HuH-7 (cell line): ENCODE measurements at regions not wholly inside any gene's neighbourhood (a gene's known extent, or its start where the extent isn't known, plus 50 kb on each side); places are given as distances from the start of the nearest gene placed in this dataset.
"Not testable (repeated sequence)": the region's sequence is repeated elsewhere in the genome, so short reads cannot be mapped to it uniquely, and the experiment has no call there.

Experiments
- DNase-seq: peaks from one replicate; pipeline ENCODE4 v3.0.0; 2011; ENCODE audit warnings: low spot score

- DNase-seq, result no peak
These were observed 82.1 kb upstream of the PPP2R2D start for GRCh38 chr10:131818510-131819234.

- DNase-seq, result no peak
These were observed 81.4 kb upstream of the PPP2R2D start for GRCh38 chr10:131819241-131820072.

DNA sequence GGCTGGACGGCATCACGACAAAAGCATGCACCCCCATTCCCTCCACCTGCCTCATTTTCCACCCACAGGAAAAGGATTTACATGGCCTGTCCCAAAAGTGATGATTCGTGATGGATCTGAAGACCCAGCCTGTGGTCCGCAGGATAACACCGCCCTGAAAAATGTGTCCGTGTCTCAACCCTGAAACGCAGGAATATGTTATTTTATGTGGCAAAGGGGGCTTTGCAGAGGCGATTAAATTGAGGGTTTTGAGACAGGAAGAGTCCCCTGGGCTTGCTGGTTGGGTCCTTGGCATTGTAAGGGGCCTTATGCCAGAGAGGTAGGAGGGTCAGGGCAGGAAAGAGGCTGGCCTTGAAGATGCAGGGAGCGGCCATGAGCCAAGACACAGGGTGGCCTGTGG lies 80.2 kb upstream of the PPP2R2D start:
- no peak for DNase-seq

GRCh38 chr10:131821378-131822012 lies 79.3 kb upstream of the PPP2R2D start:
- no peak for DNase-seq

DNA sequence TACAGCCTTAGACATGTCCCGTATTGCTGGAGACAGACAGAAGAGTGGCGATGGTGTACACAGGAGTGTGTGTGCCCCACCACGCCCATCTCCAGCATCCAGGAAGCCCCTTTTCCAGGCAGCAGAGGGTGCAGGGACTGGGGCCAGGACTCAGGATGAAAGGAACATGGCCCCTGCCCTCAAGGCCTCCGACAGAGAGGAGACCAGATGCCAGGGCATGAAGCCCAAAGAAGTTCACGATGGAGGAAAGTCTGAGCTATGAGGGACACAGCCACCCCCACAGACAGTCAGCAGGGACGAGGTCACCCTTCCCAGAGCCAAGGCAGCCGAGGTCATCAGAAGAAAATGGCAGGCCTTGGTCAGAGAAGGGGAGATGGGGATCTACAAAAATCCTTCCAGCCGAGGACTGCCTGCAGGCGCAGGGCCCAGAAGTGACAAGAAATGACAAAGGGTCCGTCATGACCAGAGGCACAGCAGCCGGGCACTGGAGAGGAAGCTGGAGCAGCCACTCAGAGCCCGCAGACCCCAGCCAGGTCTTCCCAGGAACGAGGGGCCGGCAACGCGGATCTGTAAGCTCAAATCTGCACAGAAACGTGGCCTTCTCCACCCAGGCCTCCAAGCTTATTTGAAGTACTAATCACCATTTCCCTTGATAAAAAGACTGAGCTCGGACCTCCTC lies 78.7 kb upstream of the PPP2R2D start:
- no peak for DNase-seq

- no peak for DNase-seq
These were observed 78.0 kb upstream of the PPP2R2D start for GRCh38 chr10:131822692-131823245.

DNA sequence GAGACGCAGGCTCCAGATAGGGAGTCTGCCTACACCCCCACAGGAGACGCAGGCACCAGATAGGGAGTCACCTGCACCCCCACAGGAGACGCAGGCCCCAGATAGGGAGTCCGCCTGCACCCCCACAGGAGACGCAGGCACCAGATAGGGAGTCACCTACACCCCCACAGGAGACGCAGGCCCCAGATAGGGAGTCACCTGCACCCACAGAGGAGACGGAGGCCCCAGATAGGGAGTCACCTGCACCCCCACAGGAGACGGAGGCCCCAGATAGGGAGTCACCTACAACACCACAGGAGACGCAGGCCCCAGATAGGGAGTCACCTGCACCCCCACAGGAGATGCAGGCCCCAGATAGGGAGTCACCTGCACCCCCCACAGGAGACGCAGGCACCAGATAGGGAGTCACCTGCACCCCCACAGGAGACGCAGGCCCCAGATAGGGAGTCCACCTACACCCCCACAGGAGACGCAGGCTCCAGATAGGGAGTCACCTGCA lies 77.2 kb upstream of the PPP2R2D start:
- DNase-seq, result not testable (repeated sequence)

DNA sequence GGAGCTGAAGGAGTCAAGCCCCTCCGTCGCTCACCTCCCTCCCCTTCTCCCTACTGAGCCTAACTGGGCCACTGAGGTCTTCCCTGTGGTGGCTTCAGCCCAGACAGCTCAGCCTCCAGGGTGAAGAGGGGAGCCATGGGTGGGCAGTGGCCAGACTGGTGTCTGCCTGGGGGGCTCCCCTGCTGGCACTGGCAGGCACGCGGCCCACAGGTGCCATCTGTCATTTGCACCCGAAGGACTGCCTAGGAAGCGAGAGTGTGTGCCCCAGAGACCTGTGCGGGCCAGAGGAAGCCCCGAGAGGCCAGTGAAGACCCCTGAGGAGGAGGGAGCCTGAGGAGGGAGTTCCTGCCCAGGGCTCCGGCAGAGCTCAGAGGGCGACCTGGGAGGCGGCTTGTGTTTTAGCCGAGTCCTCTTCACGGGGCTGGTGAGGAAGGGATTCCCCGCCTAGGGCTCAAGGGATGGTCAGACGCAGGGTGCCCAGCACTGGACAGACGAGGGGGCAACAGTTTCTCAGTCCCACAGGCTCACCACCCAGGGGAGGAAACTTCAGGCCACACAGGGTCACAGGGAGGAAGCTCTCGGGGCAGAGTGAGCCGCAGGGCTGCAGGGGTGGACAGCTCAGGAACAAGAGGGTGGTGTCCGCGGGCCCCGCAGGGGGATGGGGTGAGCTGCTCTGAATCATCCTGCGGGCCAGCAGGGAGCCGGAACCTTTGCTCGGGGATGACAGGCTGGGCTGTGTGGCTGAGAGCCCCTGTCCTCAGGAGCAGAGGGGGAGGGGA lies 76.2 kb upstream of the PPP2R2D start:
- no peak for DNase-seq

- DNase-seq, result no peak
These were observed 75.5 kb upstream of the PPP2R2D start for GRCh38 chr10:131825150-131825848.

DNA sequence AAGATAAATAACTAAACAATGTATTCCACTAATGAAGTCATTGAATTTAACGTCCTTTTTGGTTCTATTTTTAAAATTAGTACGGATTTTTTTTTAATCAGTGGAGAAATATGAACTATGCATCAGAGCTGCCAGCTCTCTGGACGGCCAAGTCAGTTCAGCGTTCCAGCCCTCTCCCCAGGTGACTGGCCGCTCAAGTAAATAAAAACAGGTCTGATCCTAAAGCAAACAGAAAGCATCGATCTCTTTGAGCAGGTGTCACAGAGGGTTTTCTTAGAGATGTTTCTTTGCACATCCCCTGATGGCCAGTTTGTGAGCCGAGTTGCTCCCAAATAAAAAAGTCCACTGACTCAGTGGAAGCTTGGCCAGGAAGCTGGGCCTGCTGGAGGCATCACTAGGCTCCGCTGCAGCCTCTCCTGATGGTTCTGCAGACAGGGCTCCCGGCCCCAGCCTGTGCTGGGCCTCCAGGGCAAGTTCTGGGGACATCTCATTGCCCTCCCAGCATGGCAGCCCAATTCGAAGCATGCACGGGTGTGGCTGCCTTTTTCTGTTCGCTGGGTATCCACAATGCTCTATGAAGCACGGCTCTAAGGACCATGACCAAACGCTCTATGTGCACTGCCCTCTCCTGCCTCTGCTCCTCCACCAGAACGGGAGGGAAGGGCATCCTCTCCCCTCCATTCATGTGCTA lies 74.7 kb upstream of the PPP2R2D start:
- DNase-seq, result no peak

DNA sequence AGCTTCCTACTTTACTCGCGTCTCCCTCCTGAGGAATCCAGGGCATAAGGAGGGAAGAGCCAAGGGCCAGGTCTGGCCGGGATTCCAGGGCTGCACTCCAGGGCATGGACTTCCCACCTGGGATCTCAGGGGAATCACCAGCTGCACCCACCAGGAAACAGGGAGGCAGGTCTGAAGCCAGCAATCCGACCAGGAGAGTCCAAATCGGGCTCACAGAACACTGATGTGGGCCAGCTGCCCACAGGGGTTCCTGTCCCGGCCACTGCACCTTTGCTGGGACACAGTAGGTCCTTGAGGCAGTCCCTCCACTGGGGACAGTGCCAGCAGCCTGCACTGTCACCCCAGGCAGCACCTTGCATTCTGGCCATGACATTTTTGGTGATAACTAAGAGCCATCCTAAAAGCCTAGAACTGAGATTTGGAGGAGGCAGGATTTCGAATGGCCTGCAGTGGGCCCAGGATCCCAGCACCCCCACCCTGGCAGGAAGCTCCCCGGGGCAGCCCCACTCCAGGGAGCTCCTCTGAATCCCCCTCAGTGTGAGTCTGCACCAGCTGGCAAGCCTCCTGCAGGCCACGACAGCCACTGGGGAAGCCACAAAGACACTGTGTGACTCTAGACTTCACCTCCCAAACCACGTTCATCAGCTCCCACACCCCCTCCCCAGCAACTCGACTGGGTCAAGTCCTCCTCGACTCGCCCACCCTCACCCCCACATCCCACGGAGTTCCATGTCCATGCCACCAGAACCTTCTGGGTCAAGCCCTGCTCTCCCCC lies 71.5 kb upstream of the PPP2R2D start:
- no peak for DNase-seq

DNA sequence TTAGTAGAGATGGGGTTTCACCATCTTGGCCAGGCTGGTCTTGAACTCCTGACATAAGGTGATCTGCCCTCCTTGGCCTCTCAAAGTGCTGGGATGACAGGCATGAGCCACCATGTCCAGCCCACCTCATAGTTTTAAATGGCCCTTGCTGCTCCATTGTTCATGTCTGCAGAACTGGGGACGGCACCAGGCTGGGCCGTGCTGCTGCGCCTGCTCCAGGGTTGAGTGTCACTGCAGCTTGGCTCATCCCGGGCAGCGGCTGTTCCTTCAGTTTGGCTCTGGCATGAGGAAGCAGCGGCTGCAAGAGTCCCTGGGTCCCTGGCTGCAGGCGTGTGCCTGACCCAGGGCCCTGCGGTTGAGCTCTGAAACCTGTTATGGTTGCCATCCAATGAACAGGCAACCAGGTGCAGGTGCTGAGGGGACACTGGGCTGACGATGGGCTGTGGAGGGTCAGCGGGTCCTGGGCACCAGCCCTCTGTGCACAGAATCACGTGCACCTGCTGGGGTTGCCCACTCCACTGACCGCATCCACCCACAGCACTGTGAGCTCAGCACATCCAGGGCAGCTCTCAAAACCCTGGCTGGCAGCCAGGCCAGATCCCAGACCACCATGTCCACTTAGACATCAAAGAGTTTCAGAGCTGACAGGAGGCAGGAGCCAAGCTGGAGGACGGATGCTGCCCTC lies 70.2 kb upstream of the PPP2R2D start:
- no peak for DNase-seq

DNA sequence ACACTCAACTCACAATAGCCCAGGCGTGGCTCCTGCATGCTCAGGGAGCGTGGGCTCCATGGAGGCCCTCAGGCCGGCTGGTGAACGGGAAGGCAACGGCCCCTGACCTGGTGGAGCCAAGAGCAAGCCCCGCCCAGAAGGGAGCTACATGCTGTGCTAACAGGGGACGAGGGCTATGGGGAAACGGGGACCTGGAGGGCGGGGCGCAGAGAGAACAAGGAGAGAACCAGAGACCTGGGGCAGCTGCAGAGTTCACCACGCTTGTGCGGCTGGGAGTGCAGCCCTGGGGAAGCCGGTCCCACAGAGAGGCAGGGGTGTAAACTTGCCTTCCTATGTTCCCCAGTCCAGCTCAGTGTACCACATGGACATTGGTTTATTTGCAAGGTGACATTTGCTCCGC lies 69.2 kb upstream of the PPP2R2D start:
- DNase-seq, result no peak

- no peak for DNase-seq
These were observed 68.6 kb upstream of the PPP2R2D start for GRCh38 chr10:131832056-131832685.

DNA sequence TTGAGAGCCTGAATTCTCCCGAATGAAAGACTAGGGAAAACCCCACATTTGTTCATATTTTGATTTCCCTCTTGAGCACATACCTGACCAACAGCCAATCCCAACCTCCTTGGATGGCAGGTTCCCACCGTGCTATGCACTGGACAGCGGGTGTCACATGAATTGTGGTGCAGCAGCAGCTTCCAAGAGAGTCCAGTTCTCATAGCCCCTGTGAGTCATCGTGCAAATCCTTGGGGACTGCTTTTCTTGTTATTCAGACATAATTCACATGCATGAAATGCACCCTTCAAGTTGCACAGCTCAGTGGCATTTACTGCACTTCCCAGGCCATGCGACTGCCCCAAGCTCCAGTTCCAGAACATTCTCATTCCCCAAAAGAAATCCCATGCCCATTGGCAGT lies 67.8 kb upstream of the PPP2R2D start:
- no peak for DNase-seq

DNA sequence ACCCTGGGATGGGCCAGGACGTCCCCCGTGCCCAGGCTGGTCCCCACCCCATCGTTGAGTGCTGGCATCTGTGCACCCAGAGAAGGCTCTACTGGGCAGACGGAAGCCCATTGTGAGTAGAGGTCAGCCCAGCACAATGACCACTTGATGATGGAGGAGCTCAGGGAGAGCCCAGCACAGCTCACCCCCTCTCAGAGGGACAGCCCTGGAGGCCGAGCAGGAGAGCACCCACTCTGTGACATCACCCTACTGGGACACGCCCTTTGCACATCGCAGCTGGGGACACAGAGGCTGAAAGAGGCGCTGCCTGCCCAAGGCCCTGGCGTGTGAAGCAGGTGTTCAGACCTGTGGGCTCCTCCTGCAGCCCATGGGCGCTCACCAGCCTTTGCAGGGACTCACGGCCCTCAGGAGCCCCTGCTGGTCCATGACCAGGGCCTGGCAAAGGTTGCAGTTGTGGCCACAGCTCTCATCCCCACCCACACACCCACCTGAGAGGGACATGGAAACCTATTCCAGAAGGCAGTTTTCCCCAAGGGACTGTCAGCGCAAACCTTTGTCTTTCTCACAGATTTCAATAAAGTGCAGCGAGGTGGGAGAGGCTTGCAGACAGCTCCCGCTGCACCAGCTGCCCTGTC lies 67.2 kb upstream of the PPP2R2D start:
- DNase-seq, result no peak

- DNase-seq, result no peak
These were observed 66.5 kb upstream of the PPP2R2D start for GRCh38 chr10:131834152-131834810.
